22Rv1 (cell line): ENCODE measurements at regions not wholly inside any gene's neighbourhood (a gene's known extent, or its start where the extent isn't known, plus 50 kb on each side); places are given as distances from the start of the nearest gene placed in this dataset.

Experiments
- ZFX ChIP-seq: fragments of 450-650 bp; IDR thresholded peaks from 2 replicates; pipeline ENCODE4 v1.6.1; 2017; ENCODE audit warnings: antibody characterized with exemption, borderline replicate concordance
- TF ChIP-seq, protein P1 (sequence below): fragments of 450-650 bp; IDR thresholded peaks from 2 replicates; pipeline ENCODE4 v1.5.1; 2017; ENCODE audit warnings: mild to moderate bottlenecking

DNA sequence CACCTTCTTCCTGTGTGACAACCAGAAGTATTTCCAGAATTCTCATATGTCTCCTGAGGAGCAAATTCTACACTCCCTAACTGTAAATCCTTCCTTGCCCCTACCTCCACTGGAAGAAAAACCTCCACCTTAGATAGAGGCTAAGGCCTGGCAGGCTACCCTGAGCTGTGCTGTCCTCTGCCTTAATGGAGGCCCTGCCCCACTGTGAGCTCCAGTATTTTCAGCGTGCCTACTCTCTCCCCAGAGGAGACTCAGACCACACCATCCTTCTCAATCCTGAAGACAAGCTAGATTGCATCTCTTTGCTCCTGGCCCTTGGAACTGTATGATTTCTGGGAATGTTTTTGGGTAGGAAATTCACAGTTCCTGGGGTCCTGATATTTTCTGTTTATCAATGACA, 110.0 kb upstream of the OBI1 start:
- TF ChIP-seq, protein P1, sequence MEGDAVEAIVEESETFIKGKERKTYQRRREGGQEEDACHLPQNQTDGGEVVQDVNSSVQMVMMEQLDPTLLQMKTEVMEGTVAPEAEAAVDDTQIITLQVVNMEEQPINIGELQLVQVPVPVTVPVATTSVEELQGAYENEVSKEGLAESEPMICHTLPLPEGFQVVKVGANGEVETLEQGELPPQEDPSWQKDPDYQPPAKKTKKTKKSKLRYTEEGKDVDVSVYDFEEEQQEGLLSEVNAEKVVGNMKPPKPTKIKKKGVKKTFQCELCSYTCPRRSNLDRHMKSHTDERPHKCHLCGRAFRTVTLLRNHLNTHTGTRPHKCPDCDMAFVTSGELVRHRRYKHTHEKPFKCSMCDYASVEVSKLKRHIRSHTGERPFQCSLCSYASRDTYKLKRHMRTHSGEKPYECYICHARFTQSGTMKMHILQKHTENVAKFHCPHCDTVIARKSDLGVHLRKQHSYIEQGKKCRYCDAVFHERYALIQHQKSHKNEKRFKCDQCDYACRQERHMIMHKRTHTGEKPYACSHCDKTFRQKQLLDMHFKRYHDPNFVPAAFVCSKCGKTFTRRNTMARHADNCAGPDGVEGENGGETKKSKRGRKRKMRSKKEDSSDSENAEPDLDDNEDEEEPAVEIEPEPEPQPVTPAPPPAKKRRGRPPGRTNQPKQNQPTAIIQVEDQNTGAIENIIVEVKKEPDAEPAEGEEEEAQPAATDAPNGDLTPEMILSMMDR: no peak
- TF ChIP-seq ZFX: no peak
